Activated CD8-positive, alpha-beta memory T cell treated with anti-CD3 and anti-CD28 coated beads, Interleukin-2, amount 10 ng/mL, durations not matched to agents 7 days and 5 days (primary cell): ENCODE measurements at regions not wholly inside any gene's neighbourhood (a gene's known extent, or its start where the extent isn't known, plus 50 kb on each side); places are given as distances from the start of the nearest gene placed in this dataset.

Experiments used
- ATAC-seq: fragments of 150-1000 bp; cut with Tn5 transposase; one replicate; pipeline ENCODE4 v1.10.0; 2021; ENCODE audit warnings: moderate library complexity
- CTCF ChIA-PET: fragments of 350-600 bp; sonication (Branson Sonifier 250); formaldehyde crosslinking; loops from one replicate; lab custom pipeline; 2021; ENCODE audit warnings: antibody characterized with exemption; lab: Charles Lee
- DNase-seq: peaks from one replicate; pipeline ENCODE4 v3.0.0-alpha.2; 2020
- H3K27ac Mint-ChIP-seq: one replicate; pipeline ENCODE4 v1.8.0; 2021; ENCODE audit warnings: mild to moderate bottlenecking, mixed read lengths
- H3K27me3 Mint-ChIP-seq: one replicate; pipeline ENCODE4 v1.8.0; 2021; ENCODE audit warnings: mixed read lengths
- H3K36me3 Mint-ChIP-seq: one replicate; pipeline ENCODE4 v1.8.0; 2021; ENCODE audit warnings: mild to moderate bottlenecking, mixed read lengths
- H3K4me1 Mint-ChIP-seq: one replicate; pipeline ENCODE4 v1.8.0; 2021; ENCODE audit warnings: mixed read lengths
- H3K4me3 Mint-ChIP-seq: one replicate; pipeline ENCODE4 v1.8.0; 2021; ENCODE audit warnings: mild to moderate bottlenecking, moderate library complexity, mixed read lengths
- H3K9me3 Mint-ChIP-seq: one replicate; pipeline ENCODE4 v1.8.0; 2022; ENCODE audit warnings: low read depth, mixed read lengths

- Mint-ChIP-seq H3K9me3 (no peaks in the 10 kb centered on the region), H3K4me3 (no peak overlapping the region), H3K27me3 (peaks cover 17% of the 10 kb centered on the region), H3K4me1 (peaks cover 22% of the 10 kb centered on the region), H3K27ac (no peak overlapping the region), H3K36me3 (peaks cover 1% of the 10 kb centered on the region)
- CTCF ChIA-PET = interaction anchor here (0.9 kb wide), 1 partner anchor 24 kb away, joined by 3 read pairs; no protein-coding TSS in a partner anchor
- DNase-seq = no peak
- no peak for ATAC-seq
Observed at GRCh38 chr2:204116159-204116792, 179.7 kb downstream of the ICOS start.

DNA sequence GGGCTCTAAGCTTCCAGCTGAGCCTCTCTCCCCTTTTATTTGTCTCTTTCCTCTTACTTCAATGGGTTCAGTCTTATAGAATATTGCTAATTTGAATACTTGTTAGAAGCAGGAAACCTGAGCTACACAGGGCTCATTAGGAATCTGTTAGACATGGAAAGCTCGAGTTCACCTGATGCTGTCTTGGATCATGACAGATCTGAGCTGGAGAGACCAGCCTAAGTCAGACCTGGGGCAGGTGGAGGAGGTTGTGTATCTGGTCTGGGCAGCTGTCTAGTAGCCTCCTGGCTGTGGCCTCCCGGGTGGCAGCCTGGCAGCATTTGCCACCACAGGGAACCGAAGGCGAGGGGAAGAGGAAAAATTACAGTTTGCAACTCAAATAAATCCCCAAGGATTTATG is 185.9 kb downstream of the ICOS start:
- no peaks in the 10 kb centered on the region for H3K4me1 Mint-ChIP-seq
- H3K9me3 Mint-ChIP-seq = no peaks in the 10 kb centered on the region
- peaks cover 43% of the 10 kb centered on the region for H3K27me3 Mint-ChIP-seq
- no peak overlapping the region for H3K27ac Mint-ChIP-seq
- CTCF ChIA-PET = interaction anchor here (1.6 kb wide), 1 partner anchor 18 kb away, joined by 3 read pairs; no protein-coding TSS in a partner anchor
- DNase-seq = no peak
- no peaks in the 10 kb centered on the region for H3K36me3 Mint-ChIP-seq
- H3K4me3 Mint-ChIP-seq = no peak overlapping the region
- no peak for ATAC-seq

GRCh38 chr2:204124140-204124750 is 187.7 kb downstream of the ICOS start:
- Mint-ChIP-seq H3K4me3 (no peak overlapping the region), H3K9me3 (no peaks in the 10 kb centered on the region), H3K36me3 (no peaks in the 10 kb centered on the region), H3K27me3 (peaks cover 43% of the 10 kb centered on the region), H3K27ac (no peak overlapping the region), H3K4me1 (no peaks in the 10 kb centered on the region)
- no peak for ATAC-seq
- DNase-seq = no peak
- CTCF ChIA-PET = interaction anchor here (0.9 kb wide), 1 partner anchor 12 kb away, joined by 3 read pairs; no protein-coding TSS in a partner anchor

DNA sequence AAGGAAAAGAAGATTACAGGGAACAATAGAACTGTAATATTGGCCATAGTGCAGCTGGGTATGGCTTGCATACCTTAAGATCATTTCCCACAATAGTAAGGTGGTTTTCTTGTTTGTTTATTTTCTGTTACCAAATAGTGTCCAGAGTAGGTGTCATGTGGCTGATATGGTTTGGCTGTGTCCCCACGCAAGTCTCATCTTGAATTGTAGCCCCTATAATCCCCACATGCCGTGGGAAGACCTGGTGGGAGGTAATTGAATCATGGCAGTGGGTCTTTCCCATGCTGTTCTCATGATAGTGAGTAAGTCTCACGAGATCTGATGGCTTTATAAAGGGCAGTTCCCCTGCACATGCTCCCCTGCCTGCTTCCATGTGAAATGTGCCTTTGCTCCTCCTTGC is 190.1 kb downstream of the ICOS start:
- Mint-ChIP-seq H3K27me3 (peaks cover 38% of the 10 kb centered on the region), H3K36me3 (no peaks in the 10 kb centered on the region), H3K4me1 (no peaks in the 10 kb centered on the region), H3K4me3 (no peak overlapping the region), H3K9me3 (no peaks in the 10 kb centered on the region), H3K27ac (no peak overlapping the region)
- ATAC-seq (no peak), DNase-seq (no peak)
- CTCF ChIA-PET = interaction anchor here (2.0 kb wide), 1 partner anchor 18 kb away, joined by 7 read pairs; no protein-coding TSS in a partner anchor

DNA sequence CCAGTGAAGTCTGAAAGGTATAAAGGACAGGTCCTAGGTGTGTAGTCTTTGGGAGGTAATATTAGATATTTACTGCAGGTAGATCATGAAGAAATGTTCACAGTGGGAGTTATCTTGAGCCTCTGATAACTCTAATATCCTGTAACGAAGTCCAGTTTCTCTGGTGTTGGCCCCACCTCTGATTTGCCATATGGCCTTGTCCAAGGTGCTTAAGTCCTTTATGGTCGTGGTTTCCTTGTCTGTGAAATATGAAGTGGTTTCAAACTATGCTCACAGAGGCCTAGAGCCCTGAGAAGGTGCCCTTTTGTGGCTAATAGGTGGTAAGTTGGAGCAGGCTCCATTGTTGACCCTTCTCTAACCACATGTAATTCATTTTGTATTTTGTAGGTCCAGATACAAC is 190.7 kb downstream of the ICOS start:
- H3K36me3 Mint-ChIP-seq = no peaks in the 10 kb centered on the region
- DNase-seq = no peak
- CTCF ChIA-PET = interaction anchor here (2.0 kb wide), 1 partner anchor 18 kb away, joined by 7 read pairs; no protein-coding TSS in a partner anchor
- H3K4me1 Mint-ChIP-seq = no peaks in the 10 kb centered on the region
- ATAC-seq = no peak
- no peaks in the 10 kb centered on the region for H3K9me3 Mint-ChIP-seq
- no peak overlapping the region for H3K4me3 Mint-ChIP-seq
- H3K27me3 Mint-ChIP-seq = peaks cover 39% of the 10 kb centered on the region
- no peak overlapping the region for H3K27ac Mint-ChIP-seq

GRCh38 chr2:204129591-204130294 is 193.2 kb downstream of the ICOS start:
- no peak for DNase-seq
- H3K4me1 Mint-ChIP-seq = no peaks in the 10 kb centered on the region
- H3K4me3 Mint-ChIP-seq = no peak overlapping the region
- no peak overlapping the region for H3K27ac Mint-ChIP-seq
- CTCF ChIA-PET = interaction anchor here (0.9 kb wide), 1 partner anchor 48 kb away, joined by 4 read pairs; no protein-coding TSS in a partner anchor
- peaks cover 28% of the 10 kb centered on the region for H3K27me3 Mint-ChIP-seq
- no peak for ATAC-seq
- H3K9me3 Mint-ChIP-seq = no peaks in the 10 kb centered on the region
- H3K36me3 Mint-ChIP-seq = no peaks in the 10 kb centered on the region

DNA sequence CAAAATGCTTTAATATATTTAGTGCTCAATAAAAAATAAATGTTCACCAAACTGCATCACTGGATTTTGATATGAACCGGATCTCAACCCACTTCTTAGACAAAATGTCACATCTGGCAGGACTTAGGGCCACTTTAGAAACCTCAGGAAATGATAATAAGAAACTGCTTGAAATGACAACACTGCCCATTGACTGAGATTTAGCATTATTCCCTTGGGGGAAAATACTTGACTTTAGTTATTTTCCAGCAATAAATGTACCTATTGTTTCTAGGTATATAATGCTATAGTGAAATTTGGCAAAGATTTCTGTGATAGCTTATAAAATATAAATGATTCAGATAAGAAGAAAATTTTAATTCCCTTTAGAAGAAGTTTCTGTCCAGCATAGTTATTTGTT is 195.1 kb downstream of the ICOS start:
- CTCF ChIA-PET = no interaction called here
- H3K4me1 Mint-ChIP-seq = no peaks in the 10 kb centered on the region
- H3K4me3 Mint-ChIP-seq = no peak overlapping the region
- no peaks in the 10 kb centered on the region for H3K9me3 Mint-ChIP-seq
- DNase-seq (no peak), ATAC-seq (no peak)
- H3K27me3 Mint-ChIP-seq = peaks cover 18% of the 10 kb centered on the region
- H3K36me3 Mint-ChIP-seq = no peaks in the 10 kb centered on the region
- no peak overlapping the region for H3K27ac Mint-ChIP-seq

DNA sequence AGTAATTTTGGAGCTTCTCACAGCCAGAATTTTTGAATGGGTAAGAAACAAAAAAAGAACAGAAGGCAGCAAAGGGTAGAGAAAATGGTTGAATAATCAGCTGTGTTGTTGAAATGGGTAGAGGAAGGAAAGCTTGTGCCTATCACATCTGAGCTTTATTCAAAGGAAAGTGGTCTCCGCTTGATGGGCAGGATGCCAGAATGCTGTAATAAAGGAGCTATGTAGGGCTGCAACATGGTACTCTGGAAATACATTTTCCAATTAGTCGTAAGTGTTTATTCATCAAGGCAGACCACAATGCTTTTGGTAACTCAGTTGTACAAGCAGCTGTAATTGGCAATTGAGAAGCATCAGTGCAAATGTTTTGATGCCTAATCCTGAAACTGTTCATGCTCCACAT is 196.9 kb downstream of the ICOS start:
- ATAC-seq (no peak), DNase-seq (no peak)
- Mint-ChIP-seq H3K4me1 (no peaks in the 10 kb centered on the region), H3K4me3 (no peak overlapping the region), H3K27me3 (peaks cover 21% of the 10 kb centered on the region), H3K27ac (no peak overlapping the region), H3K9me3 (no peaks in the 10 kb centered on the region), H3K36me3 (no peaks in the 10 kb centered on the region)
- CTCF ChIA-PET = interaction anchor here (2.0 kb wide), 1 partner anchor 12 kb away, joined by 6 read pairs; no protein-coding TSS in a partner anchor

- H3K4me3 Mint-ChIP-seq = no peak overlapping the region
- no peak for ATAC-seq
- no peaks in the 10 kb centered on the region for H3K4me1 Mint-ChIP-seq
- H3K27me3 Mint-ChIP-seq = peaks cover 23% of the 10 kb centered on the region
- H3K27ac Mint-ChIP-seq = no peak overlapping the region
- no peaks in the 10 kb centered on the region for H3K9me3 Mint-ChIP-seq
- H3K36me3 Mint-ChIP-seq = no peaks in the 10 kb centered on the region
- CTCF ChIA-PET = interaction anchor here (0.9 to 2.0 kb wide), 3 partner anchors 11 to 43 kb away, joined by 4 to 6 read pairs (median 4); no protein-coding TSS in a partner anchor
- DNase-seq = no peak
Observed at GRCh38 chr2:204134421-204134820, 197.9 kb downstream of the ICOS start.

DNA sequence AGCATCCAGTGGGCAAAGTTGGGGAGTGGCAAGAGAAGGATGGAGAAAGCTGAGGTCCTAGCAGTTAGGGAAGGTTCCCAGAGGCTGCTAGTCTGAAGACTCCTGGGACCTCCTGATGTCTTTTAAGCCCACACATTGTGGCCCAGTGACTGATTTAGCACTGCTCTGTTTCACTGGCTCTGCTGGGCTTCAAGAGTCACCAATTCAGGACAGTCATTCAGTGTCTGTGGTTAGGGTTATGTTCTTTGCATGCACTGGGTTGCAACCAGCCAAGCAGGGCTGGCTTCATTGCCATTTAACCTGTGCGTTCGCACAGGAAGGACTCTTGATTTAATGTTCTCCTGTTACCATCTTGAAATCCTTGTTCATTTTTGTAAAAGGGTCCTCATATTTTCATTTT is 199.2 kb downstream of the ICOS start:
- CTCF ChIA-PET = interaction anchor here (0.7 to 1.9 kb wide), 5 partner anchors 10 to 159 kb away, joined by 3 to 7 read pairs (median 4); no protein-coding TSS in a partner anchor
- no peaks in the 10 kb centered on the region for H3K4me1 Mint-ChIP-seq
- DNase-seq = no peak
- peaks cover 24% of the 10 kb centered on the region for H3K27me3 Mint-ChIP-seq
- no peaks in the 10 kb centered on the region for H3K36me3 Mint-ChIP-seq
- no peak overlapping the region for H3K27ac Mint-ChIP-seq
- H3K4me3 Mint-ChIP-seq = no peak overlapping the region
- no peak for ATAC-seq
- H3K9me3 Mint-ChIP-seq = no peaks in the 10 kb centered on the region

DNA sequence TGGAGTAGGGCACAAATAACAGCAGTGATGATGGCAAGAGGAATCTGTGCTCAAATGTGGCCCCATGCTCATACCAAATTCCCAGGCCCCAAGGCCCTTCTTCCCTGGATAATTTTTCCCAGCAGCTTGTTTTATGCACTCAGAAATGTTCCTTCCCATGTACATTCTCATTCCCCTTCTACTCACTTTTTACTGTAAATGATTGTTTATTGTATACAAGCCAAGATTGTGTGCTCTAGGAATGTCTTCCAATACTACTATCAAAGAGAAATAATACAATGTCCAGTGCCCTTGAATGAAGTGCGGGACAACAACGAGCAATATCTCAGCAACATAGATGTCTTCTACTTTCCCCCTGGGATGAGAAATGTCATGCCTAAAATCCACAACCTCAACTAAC is 201.6 kb downstream of the ICOS start:
- H3K4me3 Mint-ChIP-seq = no peak overlapping the region
- H3K27ac Mint-ChIP-seq = no peak overlapping the region
- DNase-seq (no peak), ATAC-seq (no peak)
- H3K36me3 Mint-ChIP-seq = no peaks in the 10 kb centered on the region
- H3K27me3 Mint-ChIP-seq = peaks cover 25% of the 10 kb centered on the region
- CTCF ChIA-PET = interaction anchor here (1.4 kb wide), 1 partner anchor 40 kb away, joined by 5 read pairs; no protein-coding TSS in a partner anchor
- no peaks in the 10 kb centered on the region for H3K9me3 Mint-ChIP-seq
- H3K4me1 Mint-ChIP-seq = no peaks in the 10 kb centered on the region

GRCh38 chr2:204140246-204140645 is 203.7 kb downstream of the ICOS start:
- Mint-ChIP-seq H3K36me3 (no peaks in the 10 kb centered on the region), H3K4me1 (peaks cover 3% of the 10 kb centered on the region), H3K4me3 (no peak overlapping the region), H3K9me3 (no peaks in the 10 kb centered on the region), H3K27me3 (peaks cover 22% of the 10 kb centered on the region), H3K27ac (no peak overlapping the region)
- no peak for ATAC-seq
- CTCF ChIA-PET = interaction anchor here (0.9 to 2.5 kb wide), 4 partner anchors 12 to 38 kb away, joined by 3 to 14 read pairs (median 4); no protein-coding TSS in a partner anchor
- DNase-seq = no peak
